ENCODE measurements at regions not wholly inside any gene's neighbourhood (a gene's known extent, or its start where the extent isn't known, plus 50 kb on each side); places are given as distances from the start of the nearest gene placed in this dataset.

DNA sequence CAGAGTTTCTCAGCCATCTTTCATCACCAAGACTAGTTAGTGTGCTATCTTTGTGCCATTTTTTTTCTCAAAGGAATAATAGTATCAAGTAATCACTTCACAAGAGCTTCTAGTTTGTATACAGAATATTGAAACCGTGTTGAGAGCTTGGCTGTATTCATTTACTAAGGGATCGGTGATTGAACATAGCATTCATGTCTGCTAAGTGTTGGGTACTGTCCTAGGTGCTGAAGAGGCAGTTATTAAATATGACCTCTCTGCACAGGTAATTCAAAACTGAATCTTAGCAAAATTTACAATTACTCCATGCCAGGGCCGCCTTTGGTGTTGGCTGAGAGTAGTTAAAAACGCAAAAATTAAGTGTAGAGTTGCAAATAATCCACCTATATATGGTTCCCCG, 355.3 kb upstream of the RORA start:
- no peaks in the 10 kb centered on the region for H4K20me1 ChIP-seq (ENCODE audit: insufficient read depth)
- no peak overlapping the region for H3K4me3 ChIP-seq (ENCODE audit: low read length)
- H3K9me3 ChIP-seq (ENCODE audit: low read length) = peaks cover 3% of the 10 kb centered on the region
- H3K27ac ChIP-seq (ENCODE audit: low read length) = no peak overlapping the region
- no peak overlapping the region for H3K9ac ChIP-seq (ENCODE audit: low read length)
- H3K36me3 ChIP-seq (ENCODE audit: insufficient read depth, low read length) = no peaks in the 10 kb centered on the region
- H3K79me2 ChIP-seq (replicated peaks; ENCODE audit: insufficient read depth, low read length) = no peaks in the 10 kb centered on the region
- no peak overlapping the region for H2AFZ ChIP-seq (ENCODE audit: low read depth, low read length)
- no peak for TF ChIP-seq TAF1 (IDR thresholded peaks at IDR 0.05; ENCODE audit: low read depth)
- no peaks in the 10 kb centered on the region for H3F3A ChIP-seq (ENCODE audit: insufficient read depth, low read length, poor library complexity, severe bottlenecking)
- H3K9me2 ChIP-seq (ENCODE audit: insufficient read depth, low read length) = no peaks in the 10 kb centered on the region
- H3K27me3 ChIP-seq (ENCODE audit: insufficient read depth, low read depth, low read length) = no peaks in the 10 kb centered on the region
- H3K4me2 ChIP-seq (ENCODE audit: low read length) = no peak overlapping the region

DNA sequence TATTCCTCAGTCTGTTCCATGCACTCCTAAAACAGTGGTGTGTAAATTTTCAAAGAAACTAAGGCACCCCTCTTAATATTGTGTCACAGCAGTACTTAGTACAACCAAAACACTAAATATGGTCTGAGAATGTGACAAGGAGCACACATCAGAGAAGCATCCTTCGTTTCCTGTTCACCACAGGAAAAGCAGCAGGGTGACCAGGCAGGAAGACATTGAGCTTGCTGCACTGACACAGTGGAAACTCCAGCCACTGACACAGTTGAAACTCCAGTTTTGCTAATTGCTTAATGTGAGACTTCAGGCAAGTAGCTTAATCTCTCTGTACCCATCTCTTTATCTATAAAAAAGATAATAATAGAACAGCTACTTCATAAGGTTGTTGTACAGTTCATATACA, 353.0 kb upstream of the RORA start:
- Histone ChIP-seq H3K79me2 (replicated peaks; ENCODE audit: insufficient read depth, low read length) (no peaks in the 10 kb centered on the region), H3K9me3 (ENCODE audit: low read length) (peaks cover 3% of the 10 kb centered on the region), H3K27ac (ENCODE audit: low read length) (no peak overlapping the region), H3K4me2 (ENCODE audit: low read length) (no peak overlapping the region), H3K36me3 (ENCODE audit: insufficient read depth, low read length) (no peaks in the 10 kb centered on the region), H3K4me3 (ENCODE audit: low read length) (no peak overlapping the region), H3F3A (ENCODE audit: insufficient read depth, low read length, poor library complexity, severe bottlenecking) (no peaks in the 10 kb centered on the region), H3K9me2 (ENCODE audit: insufficient read depth, low read length) (no peaks in the 10 kb centered on the region), H2AFZ (ENCODE audit: low read depth, low read length) (no peak overlapping the region), H3K9ac (ENCODE audit: low read length) (no peak overlapping the region), H4K20me1 (ENCODE audit: insufficient read depth) (no peaks in the 10 kb centered on the region), H3K27me3 (ENCODE audit: insufficient read depth, low read depth, low read length) (no peaks in the 10 kb centered on the region)
- TF ChIP-seq TAF1 (IDR thresholded peaks at IDR 0.05; ENCODE audit: low read depth) (no peak), EZH2 (IDR thresholded peaks at IDR 0.05; ENCODE audit: borderline replicate concordance, insufficient read depth, low read length, poor library complexity, severe bottlenecking) (no peak), EP300 (conservative IDR thresholded peaks at IDR 0.05; ENCODE audit: poor library complexity, severe bottlenecking) (no peak), CTCF (IDR thresholded peaks at IDR 0.05; ENCODE audit: poor library complexity, severe bottlenecking) (no peak), REST (IDR thresholded peaks at IDR 0.05; ENCODE audit: borderline replicate concordance) (no peak), RAD21 (conservative IDR thresholded peaks at IDR 0.05) (no peak), MXI1 (conservative IDR thresholded peaks at IDR 0.05; ENCODE audit: poor library complexity, severe bottlenecking) (no peak), POLR2AphosphoS5 (IDR thresholded peaks at IDR 0.05) (no peak), SMC3 (conservative IDR thresholded peaks at IDR 0.05; ENCODE audit: poor library complexity) (no peak)

DNA sequence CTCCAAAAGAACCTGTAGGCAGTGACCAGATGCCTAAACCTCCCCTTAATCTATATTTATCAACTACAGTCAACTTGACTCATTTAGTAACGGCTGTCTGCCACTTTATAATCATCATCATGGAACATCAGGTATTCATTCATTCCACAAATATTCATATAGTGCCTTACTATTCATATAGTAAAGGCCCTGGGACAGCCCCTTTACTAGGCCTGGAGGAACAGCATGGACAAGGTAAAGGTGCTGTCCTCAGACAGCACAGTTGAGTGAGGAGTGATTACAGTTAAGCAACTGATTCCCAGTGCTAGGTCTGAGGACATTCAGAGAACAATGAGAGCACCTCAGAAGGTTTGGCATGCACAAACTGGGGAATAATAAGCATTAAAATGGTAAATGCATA, 346.5 kb upstream of the RORA start:
- H3K4me2 ChIP-seq (ENCODE audit: low read length) = no peak overlapping the region
- H3K9me2 ChIP-seq (ENCODE audit: insufficient read depth, low read length) = no peaks in the 10 kb centered on the region
- H3F3A ChIP-seq (ENCODE audit: insufficient read depth, low read length, poor library complexity, severe bottlenecking) = no peaks in the 10 kb centered on the region
- H3K36me3 ChIP-seq (ENCODE audit: insufficient read depth, low read length) = no peaks in the 10 kb centered on the region
- TF ChIP-seq POLR2AphosphoS5 (IDR thresholded peaks at IDR 0.05) (no peak), EP300 (conservative IDR thresholded peaks at IDR 0.05; ENCODE audit: poor library complexity, severe bottlenecking) (no peak), EZH2 (IDR thresholded peaks at IDR 0.05; ENCODE audit: borderline replicate concordance, insufficient read depth, low read length, poor library complexity, severe bottlenecking) (no peak), RAD21 (conservative IDR thresholded peaks at IDR 0.05) (no peak), TAF1 (IDR thresholded peaks at IDR 0.05; ENCODE audit: low read depth) (no peak), MXI1 (conservative IDR thresholded peaks at IDR 0.05; ENCODE audit: poor library complexity, severe bottlenecking) (no peak), REST (IDR thresholded peaks at IDR 0.05; ENCODE audit: borderline replicate concordance) (no peak), CTCF (IDR thresholded peaks at IDR 0.05; ENCODE audit: poor library complexity, severe bottlenecking) (no peak), SMC3 (conservative IDR thresholded peaks at IDR 0.05; ENCODE audit: poor library complexity) (no peak)
- no peak overlapping the region for H3K9ac ChIP-seq (ENCODE audit: low read length)
- no peaks in the 10 kb centered on the region for H4K20me1 ChIP-seq (ENCODE audit: insufficient read depth)
- H3K27ac ChIP-seq (ENCODE audit: low read length) = no peak overlapping the region
- H3K79me2 ChIP-seq (replicated peaks; ENCODE audit: insufficient read depth, low read length) = no peaks in the 10 kb centered on the region
- H2AFZ ChIP-seq (ENCODE audit: low read depth, low read length) = no peak overlapping the region
- no peak overlapping the region for H3K4me3 ChIP-seq (ENCODE audit: low read length)
- H3K9me3 ChIP-seq (ENCODE audit: low read length) = no peaks in the 10 kb centered on the region
- H3K27me3 ChIP-seq (ENCODE audit: insufficient read depth, low read depth, low read length) = no peaks in the 10 kb centered on the region

All from neural cell (in vitro differentiated cells).